ENCODE measurements at regions not wholly inside any gene's neighbourhood (a gene's known extent, or its start where the extent isn't known, plus 50 kb on each side); places are given as distances from the start of the nearest gene placed in this dataset.
"Not testable (repeated sequence)": the region's sequence is repeated elsewhere in the genome, so short reads cannot be mapped to it uniquely, and the experiment has no call there.

DNA sequence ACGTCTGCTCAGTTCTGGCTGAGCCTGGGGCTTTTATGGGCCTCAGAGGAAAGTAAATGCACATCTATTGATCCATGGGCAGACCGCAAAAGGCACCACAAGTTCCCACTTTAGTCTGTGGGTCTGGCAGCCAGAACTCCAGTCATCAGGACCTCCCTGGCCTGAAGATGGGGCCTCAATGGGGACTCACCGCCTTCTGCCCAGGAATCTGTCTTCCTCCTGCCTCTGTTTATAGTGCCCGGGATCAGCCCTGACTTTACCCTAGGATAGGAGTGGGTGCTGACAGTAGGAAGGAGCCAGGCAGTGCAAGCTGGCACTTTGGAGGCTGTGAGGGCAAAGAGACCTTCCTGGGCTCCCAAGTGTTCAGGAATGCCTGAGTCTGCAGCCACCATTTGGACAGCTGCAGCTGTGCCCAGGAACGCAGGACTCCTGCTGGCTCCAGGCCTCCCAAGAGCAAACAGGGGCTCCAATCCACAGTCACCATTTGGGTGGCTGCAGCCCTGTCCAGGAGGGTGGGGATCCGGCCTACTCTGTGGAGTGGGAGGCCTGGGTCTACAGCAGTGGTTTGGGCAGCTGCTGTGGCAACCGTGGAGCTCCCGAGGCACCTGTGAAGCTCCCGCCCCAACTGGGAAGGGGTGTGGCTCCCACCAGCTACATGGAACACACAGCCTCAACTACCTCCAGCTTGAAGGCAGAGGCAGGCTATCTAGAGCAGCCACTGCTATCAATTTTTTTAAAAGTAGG lies 1440.9 kb upstream of the ADGRL3 start:
- no peak overlapping the region for H3K4me3 ChIP-seq (ENCODE audit: low read depth, low read length)
- no peak for DNase-seq
- in situ Hi-C loops (cut with HindIII; ENCODE audit: low pct_ligation_motif_present, low sequenced_read_pairs): no loop called here
- H3K27me3 ChIP-seq (replicated peaks): no peaks in the 10 kb centered on the region
- no peak overlapping the region for H3K27ac ChIP-seq
- H3K36me3 ChIP-seq (replicated peaks): no peaks in the 10 kb centered on the region
- TF ChIP-seq, protein P1, sequence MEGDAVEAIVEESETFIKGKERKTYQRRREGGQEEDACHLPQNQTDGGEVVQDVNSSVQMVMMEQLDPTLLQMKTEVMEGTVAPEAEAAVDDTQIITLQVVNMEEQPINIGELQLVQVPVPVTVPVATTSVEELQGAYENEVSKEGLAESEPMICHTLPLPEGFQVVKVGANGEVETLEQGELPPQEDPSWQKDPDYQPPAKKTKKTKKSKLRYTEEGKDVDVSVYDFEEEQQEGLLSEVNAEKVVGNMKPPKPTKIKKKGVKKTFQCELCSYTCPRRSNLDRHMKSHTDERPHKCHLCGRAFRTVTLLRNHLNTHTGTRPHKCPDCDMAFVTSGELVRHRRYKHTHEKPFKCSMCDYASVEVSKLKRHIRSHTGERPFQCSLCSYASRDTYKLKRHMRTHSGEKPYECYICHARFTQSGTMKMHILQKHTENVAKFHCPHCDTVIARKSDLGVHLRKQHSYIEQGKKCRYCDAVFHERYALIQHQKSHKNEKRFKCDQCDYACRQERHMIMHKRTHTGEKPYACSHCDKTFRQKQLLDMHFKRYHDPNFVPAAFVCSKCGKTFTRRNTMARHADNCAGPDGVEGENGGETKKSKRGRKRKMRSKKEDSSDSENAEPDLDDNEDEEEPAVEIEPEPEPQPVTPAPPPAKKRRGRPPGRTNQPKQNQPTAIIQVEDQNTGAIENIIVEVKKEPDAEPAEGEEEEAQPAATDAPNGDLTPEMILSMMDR (IDR thresholded peaks at IDR 0.05; ENCODE audit: low read depth, low read length, missing control alignments): no peak

DNA sequence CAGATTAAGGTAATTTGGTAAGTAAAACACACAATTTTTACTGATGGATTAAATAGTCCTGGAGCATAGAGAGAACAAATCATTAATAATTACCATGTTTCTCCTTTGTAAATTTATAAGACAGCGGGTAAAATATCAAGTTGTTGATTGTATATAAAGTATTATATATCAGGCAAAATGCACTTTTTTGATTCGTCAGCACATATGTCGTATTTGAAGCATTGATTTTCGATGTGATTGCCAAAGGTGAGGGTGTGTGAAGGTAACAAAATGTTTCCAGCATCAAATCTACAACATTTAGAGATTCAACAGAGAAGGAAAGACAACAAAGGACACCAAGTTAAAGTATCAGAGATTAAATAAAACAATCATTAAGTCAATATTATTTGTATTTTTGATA lies 1437.8 kb upstream of the ADGRL3 start:
- H3K36me3 ChIP-seq (replicated peaks): no peaks in the 10 kb centered on the region
- in situ Hi-C loops (cut with HindIII; ENCODE audit: low pct_ligation_motif_present, low sequenced_read_pairs): no loop called here
- H3K27ac ChIP-seq: no peak overlapping the region
- H3K27me3 ChIP-seq (replicated peaks): no peaks in the 10 kb centered on the region
- no peak for DNase-seq
- TF ChIP-seq, protein P1 (IDR thresholded peaks at IDR 0.05; ENCODE audit: low read depth, low read length, missing control alignments): no peak
- H3K4me3 ChIP-seq (ENCODE audit: low read depth, low read length): no peak overlapping the region

GRCh38 chr4:59770601-59771264 lies 1429.4 kb upstream of the ADGRL3 start:
- in situ Hi-C loops (cut with HindIII; ENCODE audit: low pct_ligation_motif_present, low sequenced_read_pairs): no loop called here
- H3K4me3 ChIP-seq (ENCODE audit: low read depth, low read length): no peak overlapping the region
- no peak for DNase-seq
- H3K27ac ChIP-seq: no peak overlapping the region
- no peaks in the 10 kb centered on the region for H3K27me3 ChIP-seq (replicated peaks)
- TF ChIP-seq, protein P1 (IDR thresholded peaks at IDR 0.05; ENCODE audit: low read depth, low read length, missing control alignments): no peak
- H3K36me3 ChIP-seq (replicated peaks): no peaks in the 10 kb centered on the region

DNA sequence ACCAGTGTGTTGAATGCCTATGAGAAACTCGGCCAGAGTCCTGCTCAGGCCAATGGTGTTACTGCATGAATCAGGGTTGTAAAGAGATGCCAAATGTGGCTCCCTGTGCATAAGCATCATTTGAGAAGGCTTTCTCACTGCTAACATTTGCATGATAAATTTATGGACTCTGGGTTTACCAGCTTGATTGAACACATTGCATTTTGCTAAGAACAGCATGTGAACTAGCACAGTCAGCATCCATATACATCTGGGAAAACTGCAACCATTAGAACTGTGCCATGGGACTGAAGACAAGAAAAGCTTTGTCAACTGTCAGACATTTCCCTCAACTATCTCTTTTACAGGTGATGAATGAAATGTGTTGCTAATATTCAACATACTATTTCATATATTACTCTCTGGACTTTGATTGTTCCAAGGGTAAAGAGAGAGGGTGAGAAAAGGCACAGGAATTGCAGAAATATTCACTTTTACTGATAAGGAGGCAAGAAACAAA lies 1427.4 kb upstream of the ADGRL3 start:
- no peak for DNase-seq
- in situ Hi-C loops (cut with HindIII; ENCODE audit: low pct_ligation_motif_present, low sequenced_read_pairs): no loop called here
- no peak overlapping the region for H3K4me3 ChIP-seq (ENCODE audit: low read depth, low read length)
- no peaks in the 10 kb centered on the region for H3K36me3 ChIP-seq (replicated peaks)
- no peaks in the 10 kb centered on the region for H3K27me3 ChIP-seq (replicated peaks)
- TF ChIP-seq, protein P1 (IDR thresholded peaks at IDR 0.05; ENCODE audit: low read depth, low read length, missing control alignments): no peak
- H3K27ac ChIP-seq: no peak overlapping the region

GRCh38 chr4:59780271-59780670 lies 1419.9 kb upstream of the ADGRL3 start:
- H3K36me3 ChIP-seq (replicated peaks); H3K4me3 ChIP-seq (ENCODE audit: low read depth, low read length); H3K27me3 ChIP-seq (replicated peaks); DNase-seq; in situ Hi-C loops (cut with HindIII; ENCODE audit: low pct_ligation_motif_present, low sequenced_read_pairs); H3K27ac ChIP-seq: not testable (repeated sequence)

DNA sequence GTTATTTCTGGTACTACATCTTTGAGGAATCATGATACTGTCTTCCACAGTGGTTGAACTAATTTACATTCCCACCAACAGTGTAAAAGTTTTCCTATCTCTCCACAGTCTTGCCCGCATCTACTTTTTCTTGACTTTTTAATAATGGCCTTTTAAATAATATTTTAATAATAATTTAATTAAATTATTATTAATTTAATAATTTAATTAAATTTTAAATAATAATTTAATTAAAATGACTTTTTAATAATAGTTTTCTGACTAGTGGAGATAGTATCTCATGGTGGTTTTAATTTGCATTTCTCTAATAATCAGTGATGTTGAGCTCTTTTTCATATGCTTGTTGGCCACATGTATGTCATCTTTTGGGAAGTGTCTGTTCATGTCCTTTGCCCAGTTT lies 1395.0 kb upstream of the ADGRL3 start:
- Histone ChIP-seq H3K4me3 (ENCODE audit: low read depth, low read length) (no peak overlapping the region), H3K27me3 (replicated peaks) (no peaks in the 10 kb centered on the region), H3K36me3 (replicated peaks) (no peaks in the 10 kb centered on the region), H3K27ac (no peak overlapping the region)
- no peak for DNase-seq
- in situ Hi-C loops (cut with HindIII; ENCODE audit: low pct_ligation_motif_present, low sequenced_read_pairs): no loop called here
- TF ChIP-seq, protein P1 (IDR thresholded peaks at IDR 0.05; ENCODE audit: low read depth, low read length, missing control alignments): no peak
